HepG2 (cell line): ENCODE measurements at regions not wholly inside any gene's neighbourhood (a gene's known extent, or its start where the extent isn't known, plus 50 kb on each side); places are given as distances from the start of the nearest gene placed in this dataset.

Experiments used
- MAFG ChIP-seq: sonication (generic); formaldehyde crosslinking; IDR thresholded peaks from 2 replicates; pipeline ENCODE4 v1.5.1; 2020; ENCODE audit warnings: mild to moderate bottlenecking, missing genetic modification reagents
- NRL ChIP-seq: sonication (generic); formaldehyde crosslinking; IDR thresholded peaks from 2 replicates; pipeline ENCODE4 v1.5.0; 2020; ENCODE audit warnings: missing genetic modification reagents, mild to moderate bottlenecking, moderate library complexity, borderline replicate concordance
- REL ChIP-seq: sonication (generic); formaldehyde crosslinking; conservative IDR thresholded peaks from 2 replicates; pipeline ENCODE4 v1.8.0; 2022; ENCODE audit warnings: mild to moderate bottlenecking, missing genetic modification reagents, moderate library complexity

DNA sequence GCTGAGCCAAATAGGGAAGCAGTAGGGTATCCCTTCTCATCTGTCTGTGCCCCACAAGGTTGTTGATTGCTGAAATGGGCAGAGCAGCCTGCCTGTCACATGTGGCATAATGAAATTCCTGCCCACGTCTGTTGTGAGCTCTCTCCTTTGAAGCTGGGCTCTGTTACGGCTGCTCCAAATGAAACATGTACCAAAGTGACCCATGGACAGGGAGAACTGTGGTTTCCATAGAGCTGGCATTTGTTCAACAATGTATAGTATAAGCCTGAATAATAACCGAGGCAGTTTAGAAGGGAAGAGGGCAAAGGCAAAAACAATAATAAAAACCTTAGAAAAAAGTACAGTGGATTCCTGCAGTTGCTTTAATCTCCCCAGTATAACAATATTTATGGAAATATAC, 149.7 kb downstream of the LYPLAL1 start:
- TF ChIP-seq MAFG, result no peak
- TF ChIP-seq NRL (CRISPR knock-in tag), result no peak
- no peak for TF ChIP-seq REL (CRISPR knock-in tag)
